NCI-H82 (cell line): ENCODE measurements at regions not wholly inside any gene's neighbourhood (a gene's known extent, or its start where the extent isn't known, plus 50 kb on each side); places are given as distances from the start of the nearest gene placed in this dataset.
A peak's percentile ranks its signal among the peaks of the same experiment; 100 is the strongest.

Source experiments
- DNase-seq: peaks from one replicate; lab custom pipeline; 2025; lab: John Stamatoyannopoulos, UW

- DNase-seq = no peak
Observed at GRCh38 chr2:38203446-38203810, 127.5 kb upstream of the CYP1B1 start.

- no peak for DNase-seq
Observed at GRCh38 chr2:38202713-38203445, 126.9 kb upstream of the CYP1B1 start.

- DNase-seq = no peak
Observed at GRCh38 chr2:38201784-38202183, 125.8 kb upstream of the CYP1B1 start.

GRCh38 chr2:38200598-38200997 lies 124.6 kb upstream of the CYP1B1 start:
- DNase-seq = no peak

- no peak for DNase-seq
Observed at GRCh38 chr2:38199127-38199526, 123.2 kb upstream of the CYP1B1 start.

- DNase-seq = no peak
Observed at GRCh38 chr2:38194751-38195150, 118.8 kb upstream of the CYP1B1 start.

GRCh38 chr2:38192976-38193375 lies 117.0 kb upstream of the CYP1B1 start:
- no peak for DNase-seq

- DNase-seq = peak; percentile 24
Observed at GRCh38 chr2:38192046-38192445, 116.1 kb upstream of the CYP1B1 start.

- no peak for DNase-seq
Observed at GRCh38 chr2:38191516-38191915, 115.6 kb upstream of the CYP1B1 start.

GRCh38 chr2:38190542-38191218 lies 114.7 kb upstream of the CYP1B1 start:
- DNase-seq = no peak

- no peak for DNase-seq
Observed at GRCh38 chr2:38187541-38188011, 111.6 kb upstream of the CYP1B1 start.

- no peak for DNase-seq
Observed at GRCh38 chr2:38185012-38185491, 109.1 kb upstream of the CYP1B1 start.

GRCh38 chr2:38182492-38183003 lies 106.6 kb upstream of the CYP1B1 start:
- DNase-seq = no peak

- no peak for DNase-seq
Observed at GRCh38 chr2:38181806-38182491, 106.0 kb upstream of the CYP1B1 start.

GRCh38 chr2:38180754-38181153 lies 104.8 kb upstream of the CYP1B1 start:
- no peak for DNase-seq

- no peak for DNase-seq
Observed at GRCh38 chr2:38178556-38179419, 102.8 kb upstream of the CYP1B1 start.

- DNase-seq = no peak
Observed at GRCh38 chr2:38178119-38178518, 102.2 kb upstream of the CYP1B1 start.

GRCh38 chr2:38176619-38177021 lies 100.7 kb upstream of the CYP1B1 start:
- peak; percentile 21 for DNase-seq

- peak; percentile 22 for DNase-seq
Observed at GRCh38 chr2:38174646-38175423, 98.9 kb upstream of the CYP1B1 start.

- no peak for DNase-seq
Observed at GRCh38 chr2:38174131-38174530, 98.2 kb upstream of the CYP1B1 start.

- no peak for DNase-seq
Observed at GRCh38 chr2:38173683-38174082, 97.7 kb upstream of the CYP1B1 start.
